Activated naive CD8-positive, alpha-beta T cell treated with anti-CD3 and anti-CD28 coated beads, Interleukin-2, amount 50 U/mL, for 24 hours (primary cell): ENCODE measurements at regions not wholly inside any gene's neighbourhood (a gene's known extent, or its start where the extent isn't known, plus 50 kb on each side); places are given as distances from the start of the nearest gene placed in this dataset.

Experiments
- ATAC-seq: fragments of 150-1000 bp; cut with Tn5 transposase; one replicate; pipeline ENCODE4 v1.10.0; 2021
- DNase-seq: peaks from one replicate; pipeline ENCODE4 v3.0.0; 2021
- H3K27ac Mint-ChIP-seq: one replicate; pipeline ENCODE4 v1.8.0; 2021; ENCODE audit warnings: mild to moderate bottlenecking, mixed read lengths
- H3K27me3 Mint-ChIP-seq: one replicate; pipeline ENCODE4 v1.8.0; 2021; ENCODE audit warnings: mixed read lengths
- H3K36me3 Mint-ChIP-seq: one replicate; pipeline ENCODE4 v1.8.0; 2021; ENCODE audit warnings: low read depth, mixed read lengths
- H3K4me1 Mint-ChIP-seq: one replicate; pipeline ENCODE4 v1.8.0; 2021; ENCODE audit warnings: mixed read lengths
- H3K4me3 Mint-ChIP-seq: one replicate; pipeline ENCODE4 v1.8.0; 2021; ENCODE audit warnings: mild to moderate bottlenecking, moderate library complexity, mixed read lengths
- H3K9me3 Mint-ChIP-seq: one replicate; pipeline ENCODE4 v1.8.0; 2021; ENCODE audit warnings: mixed read lengths

DNA sequence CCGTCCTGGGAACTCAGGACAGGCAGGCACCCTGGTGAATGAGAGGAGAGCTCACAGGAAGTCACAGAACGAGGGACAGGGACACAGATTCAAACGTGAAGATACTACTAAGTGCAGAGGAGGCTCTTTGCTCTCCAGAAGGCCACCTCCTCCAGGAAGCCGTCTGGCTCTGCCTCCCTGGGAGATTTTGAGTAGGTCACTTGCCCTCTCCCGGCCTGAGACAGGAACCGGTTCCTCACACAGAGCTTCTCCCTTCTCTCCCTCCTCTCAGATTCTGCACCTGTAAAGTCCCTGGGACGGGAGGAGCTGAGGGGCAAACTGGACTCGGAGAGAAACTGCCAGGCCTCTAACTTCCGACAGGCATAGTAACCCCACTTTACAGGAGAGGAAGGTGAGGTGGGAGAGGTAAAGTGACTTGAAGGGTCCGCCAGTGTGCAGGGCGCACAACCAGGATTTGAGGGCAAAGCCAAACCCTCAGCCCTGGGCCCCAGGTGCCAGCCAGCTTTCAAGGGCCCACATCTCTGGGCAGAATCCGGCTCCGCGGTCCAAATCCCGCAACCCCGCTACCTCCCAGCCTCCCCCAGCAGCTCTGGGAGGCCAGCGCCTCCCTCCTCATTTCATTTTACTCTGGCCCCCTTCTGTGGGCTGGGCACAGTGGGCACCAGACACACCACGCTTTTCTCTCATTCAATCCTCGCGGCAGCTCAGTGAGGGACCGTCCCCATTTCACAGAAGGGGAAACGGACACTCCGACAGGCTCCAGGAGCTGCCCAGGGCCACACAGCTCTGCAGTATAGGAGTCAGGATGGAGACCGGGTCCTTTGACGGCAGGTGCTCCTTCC is 150.2 kb downstream of the SMAD6 start:
- ATAC-seq: no peak
- H3K4me3 Mint-ChIP-seq: no peak overlapping the region
- H3K27ac Mint-ChIP-seq: no peak overlapping the region
- H3K27me3 Mint-ChIP-seq: peaks cover 20% of the 10 kb centered on the region
- no peaks in the 10 kb centered on the region for H3K36me3 Mint-ChIP-seq
- peaks cover 4% of the 10 kb centered on the region for H3K4me1 Mint-ChIP-seq
- no peaks in the 10 kb centered on the region for H3K9me3 Mint-ChIP-seq
- no peak for DNase-seq

DNA sequence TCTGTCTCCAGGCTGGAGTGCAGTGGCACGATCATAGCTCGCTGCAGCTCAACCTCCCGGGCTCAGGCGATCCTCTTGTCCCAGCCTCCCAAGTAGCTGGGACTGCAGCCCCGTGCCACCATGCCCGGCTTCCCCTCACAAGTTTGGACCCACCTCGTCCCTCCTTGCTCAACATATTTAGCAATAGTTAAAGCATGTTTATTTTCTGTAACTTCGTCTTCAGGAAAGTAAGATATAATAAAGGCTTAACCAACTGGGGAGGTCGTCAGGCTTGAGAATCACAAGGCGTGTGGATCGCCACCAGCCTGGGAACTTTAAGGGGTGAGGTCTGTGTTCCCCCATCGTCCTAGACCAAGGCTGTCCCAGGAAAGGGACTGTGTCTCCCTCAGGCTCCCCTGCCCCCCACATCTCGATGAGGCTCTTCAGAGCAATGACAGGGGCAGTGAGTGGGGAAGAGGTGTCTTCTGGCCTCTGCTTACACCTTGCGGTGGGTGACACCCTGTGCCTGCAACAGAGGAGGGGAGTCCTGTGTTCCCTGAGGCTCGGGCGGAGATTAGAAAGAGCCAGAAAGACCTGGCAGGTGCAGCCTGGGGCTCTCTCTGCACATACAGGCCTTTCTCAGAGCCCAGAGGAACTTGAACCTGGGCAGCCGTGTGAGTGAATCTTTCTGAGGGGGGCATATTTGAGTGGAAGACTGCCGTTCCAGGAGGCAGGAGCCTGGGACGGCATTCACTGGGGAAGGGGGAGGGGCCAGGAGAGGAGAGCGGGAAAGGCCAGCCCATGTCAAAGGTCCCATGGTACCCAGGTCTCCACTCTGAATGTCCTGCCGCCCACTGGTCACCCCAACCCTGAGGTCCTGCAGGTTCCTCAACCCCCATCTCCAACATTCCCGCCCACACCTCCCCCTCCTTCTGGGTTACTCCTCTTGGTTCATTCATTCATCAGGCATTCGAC is 152.3 kb downstream of the SMAD6 start:
- Mint-ChIP-seq H3K4me1 (peaks cover 4% of the 10 kb centered on the region), H3K36me3 (no peaks in the 10 kb centered on the region), H3K27ac (no peak overlapping the region), H3K27me3 (peaks cover 22% of the 10 kb centered on the region), H3K9me3 (no peaks in the 10 kb centered on the region), H3K4me3 (no peak overlapping the region)
- no peak for ATAC-seq
- DNase-seq: no peak

DNA sequence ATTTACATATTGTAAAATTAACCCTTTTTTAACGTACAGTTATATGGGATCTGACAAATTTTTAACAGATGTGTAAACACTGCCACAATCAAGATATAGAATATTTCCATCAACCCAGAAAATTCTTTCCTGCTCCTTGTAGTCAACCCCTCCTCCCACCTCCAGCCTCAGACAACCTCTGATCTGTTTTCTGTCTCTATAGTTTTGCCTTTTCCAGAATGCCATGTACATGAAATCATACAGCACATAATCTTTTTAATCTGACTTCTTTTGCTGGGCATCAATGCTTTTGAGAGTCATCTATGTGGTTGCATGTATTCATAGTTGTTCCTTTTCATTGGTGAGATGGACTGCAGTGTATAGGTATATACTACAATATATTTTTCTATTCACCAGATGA is 153.0 kb downstream of the SMAD6 start:
- H3K36me3 Mint-ChIP-seq: no peaks in the 10 kb centered on the region
- no peak overlapping the region for H3K4me3 Mint-ChIP-seq
- ATAC-seq: no peak
- peaks cover 22% of the 10 kb centered on the region for H3K27me3 Mint-ChIP-seq
- H3K9me3 Mint-ChIP-seq: no peaks in the 10 kb centered on the region
- DNase-seq: no peak
- no peak overlapping the region for H3K27ac Mint-ChIP-seq
- peaks cover 4% of the 10 kb centered on the region for H3K4me1 Mint-ChIP-seq

DNA sequence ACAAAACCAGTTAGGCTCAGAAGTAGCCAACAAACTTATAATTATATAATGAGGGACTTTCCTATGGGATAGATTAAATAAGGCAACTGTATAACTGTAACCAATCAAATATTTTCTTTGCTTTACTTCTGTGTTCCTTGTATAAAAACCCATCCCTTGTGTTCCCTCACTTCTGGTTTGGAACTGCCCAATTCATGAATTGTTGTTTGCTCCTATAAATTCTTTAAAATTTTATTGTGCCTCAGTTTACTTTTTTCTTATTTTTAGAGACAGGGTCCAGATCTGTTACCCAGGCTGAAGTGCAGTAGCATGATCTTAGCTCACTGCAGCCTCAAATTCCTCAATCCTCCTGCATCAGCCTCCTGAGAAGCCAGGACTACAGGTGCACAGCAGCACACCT is 155.7 kb downstream of the SMAD6 start:
- Mint-ChIP-seq H3K4me1 (peaks cover 1% of the 10 kb centered on the region), H3K9me3 (no peaks in the 10 kb centered on the region), H3K36me3 (no peaks in the 10 kb centered on the region), H3K27me3 (peaks cover 21% of the 10 kb centered on the region), H3K27ac (no peak overlapping the region), H3K4me3 (no peak overlapping the region)
- DNase-seq: no peak
- no peak for ATAC-seq

DNA sequence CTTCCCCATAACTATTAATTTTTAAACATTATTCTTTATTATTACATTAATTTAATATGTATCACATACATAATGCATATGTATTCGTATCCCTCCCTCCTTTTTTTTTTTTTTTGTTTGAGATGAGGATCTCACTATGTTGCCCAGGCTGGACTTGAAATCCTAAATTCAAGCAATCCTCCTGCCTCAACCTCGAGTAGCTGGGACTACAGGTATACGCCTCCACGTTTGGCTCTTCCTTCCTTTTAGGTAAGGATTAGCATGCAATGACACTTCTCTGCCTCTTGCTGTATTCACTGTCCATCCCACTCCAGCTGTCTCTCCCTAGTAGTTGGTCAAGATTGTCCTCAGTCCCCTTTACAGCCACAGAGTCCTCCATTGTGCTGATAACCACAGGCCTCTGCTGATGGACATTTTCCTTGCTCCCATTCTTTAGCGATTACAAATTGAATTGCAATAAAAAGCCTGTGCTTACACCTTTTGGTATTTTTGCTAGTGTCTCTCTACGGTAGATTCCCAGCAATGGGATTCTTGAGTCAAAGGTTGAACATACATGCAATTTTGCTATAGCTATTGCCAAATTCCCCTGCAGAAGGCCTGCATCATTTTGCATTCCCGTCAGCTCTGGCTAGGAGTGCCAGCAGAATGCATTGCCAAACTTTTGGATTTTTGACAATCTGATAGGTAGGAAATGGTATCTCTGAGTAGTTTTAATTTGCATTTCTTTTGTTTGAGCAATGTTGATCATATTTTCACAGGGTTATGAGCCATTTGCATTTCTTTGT is 156.6 kb downstream of the SMAD6 start:
- DNase-seq (no peak), ATAC-seq (no peak)
- Mint-ChIP-seq H3K4me3 (no peak overlapping the region), H3K4me1 (peaks cover 7% of the 10 kb centered on the region), H3K27me3 (peaks cover 21% of the 10 kb centered on the region), H3K27ac (no peak overlapping the region), H3K36me3 (no peaks in the 10 kb centered on the region), H3K9me3 (no peaks in the 10 kb centered on the region)

DNA sequence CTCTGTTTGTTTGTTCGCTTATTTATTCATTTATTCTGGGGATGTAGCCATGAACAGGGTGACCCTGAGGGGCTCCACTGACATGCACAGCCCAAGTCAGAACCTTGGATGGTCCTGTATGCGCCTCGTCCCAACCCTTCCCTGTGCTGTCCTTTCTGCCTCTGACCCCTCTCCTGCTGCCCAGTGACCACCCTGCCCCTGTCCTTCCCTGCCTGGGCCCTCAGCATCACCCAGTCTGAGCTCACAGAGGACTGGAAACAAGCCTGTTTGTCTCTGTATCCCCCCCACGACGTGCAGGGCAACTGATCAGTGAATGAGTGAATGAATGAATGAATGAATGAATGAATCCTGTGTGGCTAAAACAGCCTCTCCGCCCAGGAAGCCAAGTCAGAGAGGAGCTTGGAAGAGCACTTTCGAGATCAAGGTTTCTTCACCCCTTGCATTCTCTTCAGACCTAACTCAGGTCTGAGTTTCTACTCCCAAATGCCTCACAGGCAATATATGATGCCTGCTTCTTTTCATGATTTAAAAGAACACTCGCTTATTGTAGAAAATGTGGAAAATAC is 157.7 kb downstream of the SMAD6 start:
- Mint-ChIP-seq H3K9me3 (no peaks in the 10 kb centered on the region), H3K4me1 (peaks cover 7% of the 10 kb centered on the region), H3K4me3 (no peak overlapping the region), H3K36me3 (no peaks in the 10 kb centered on the region), H3K27ac (no peak overlapping the region), H3K27me3 (peaks cover 17% of the 10 kb centered on the region)
- DNase-seq (no peak), ATAC-seq (no peak)

DNA sequence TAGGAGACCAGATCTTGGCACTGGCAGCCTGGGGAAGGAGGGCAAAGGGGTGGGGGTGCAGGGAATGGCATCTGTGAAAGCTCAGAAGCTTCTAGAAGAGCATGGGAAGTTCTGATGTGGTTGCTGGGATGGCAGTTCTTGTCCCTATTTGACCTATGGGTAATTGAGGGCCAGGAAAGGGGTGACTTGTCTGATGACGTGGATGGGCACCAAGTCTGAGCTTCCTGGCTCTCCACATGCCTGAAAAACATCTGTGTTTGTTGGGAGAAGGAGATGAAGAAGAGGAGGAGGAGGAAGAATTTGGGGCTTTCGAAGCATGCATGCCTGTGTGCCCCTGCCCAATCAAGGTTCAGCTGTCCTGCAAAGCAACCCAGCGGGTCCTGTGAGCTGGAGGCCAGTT is 158.8 kb downstream of the SMAD6 start:
- H3K27ac Mint-ChIP-seq: no peak overlapping the region
- no peak overlapping the region for H3K4me3 Mint-ChIP-seq
- H3K36me3 Mint-ChIP-seq: no peaks in the 10 kb centered on the region
- DNase-seq (no peak), ATAC-seq (no peak)
- no peaks in the 10 kb centered on the region for H3K9me3 Mint-ChIP-seq
- H3K4me1 Mint-ChIP-seq: peaks cover 7% of the 10 kb centered on the region
- H3K27me3 Mint-ChIP-seq: peaks cover 10% of the 10 kb centered on the region

DNA sequence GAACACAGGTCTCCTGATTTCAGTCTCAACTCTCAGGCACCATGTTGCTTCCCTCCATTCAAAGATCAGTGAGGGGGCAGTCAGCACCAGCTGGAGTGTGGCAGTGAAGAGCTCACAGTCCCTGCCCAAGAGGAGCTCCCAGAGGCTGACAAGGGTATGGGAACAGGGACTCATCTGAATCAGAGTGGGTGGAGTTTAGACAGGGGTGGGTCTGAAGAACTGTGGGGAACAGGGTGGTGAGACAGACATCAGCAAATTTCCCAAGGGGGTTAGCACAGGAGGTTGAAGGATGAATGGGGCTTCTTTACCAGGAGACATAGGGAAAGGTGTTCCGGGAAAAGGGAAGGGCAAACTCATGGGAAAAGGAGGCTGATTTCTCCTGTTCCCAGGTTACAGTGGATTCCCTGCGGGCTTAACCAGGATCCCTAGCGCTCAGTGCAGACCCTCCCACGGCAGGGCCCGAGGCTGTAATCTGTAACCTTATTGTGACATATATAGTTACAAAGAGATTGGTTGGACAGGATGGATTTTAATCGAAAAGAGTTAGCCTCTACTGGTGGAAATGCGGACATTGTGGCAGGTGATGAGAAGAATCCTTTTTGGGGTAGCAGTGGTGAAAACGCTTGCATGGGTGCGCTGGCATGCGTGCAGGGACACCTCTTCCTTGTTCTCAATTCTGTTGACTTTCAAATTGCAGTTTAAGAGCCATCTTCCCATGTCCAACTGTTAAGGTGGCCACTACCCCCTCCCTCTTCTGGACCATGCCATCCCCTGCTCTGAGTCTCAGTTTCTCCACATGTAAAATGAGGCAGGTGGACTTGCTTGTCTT is 160.3 kb downstream of the SMAD6 start:
- no peak for DNase-seq
- peaks cover 10% of the 10 kb centered on the region for H3K27me3 Mint-ChIP-seq
- H3K36me3 Mint-ChIP-seq: no peaks in the 10 kb centered on the region
- no peak overlapping the region for H3K27ac Mint-ChIP-seq
- ATAC-seq: no peak
- H3K9me3 Mint-ChIP-seq: no peaks in the 10 kb centered on the region
- peaks cover 14% of the 10 kb centered on the region for H3K4me1 Mint-ChIP-seq
- H3K4me3 Mint-ChIP-seq: no peak overlapping the region

DNA sequence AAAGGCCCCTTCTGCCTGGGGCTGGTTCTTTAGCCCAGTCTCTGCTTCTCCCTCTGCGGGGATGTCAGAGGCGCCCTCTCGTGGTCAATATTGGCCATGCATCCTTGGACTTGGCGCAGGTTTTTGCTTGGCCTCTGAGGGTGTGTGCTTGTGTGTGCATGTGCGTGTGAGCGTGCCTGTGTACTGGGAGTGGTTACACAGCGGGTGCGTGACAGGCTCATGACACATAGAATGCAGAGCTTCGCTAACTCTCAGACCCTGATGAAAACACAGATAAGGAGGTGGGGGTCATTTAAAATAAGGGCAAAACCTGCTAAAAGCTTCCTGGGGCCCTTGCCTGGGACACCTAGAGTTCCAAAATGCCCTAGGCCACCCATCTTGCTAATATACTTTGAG is 160.9 kb downstream of the SMAD6 start:
- peak; percentile 82 for DNase-seq
- Mint-ChIP-seq H3K4me3 (no peak overlapping the region), H3K27ac (no peak overlapping the region), H3K27me3 (peaks cover 13% of the 10 kb centered on the region), H3K4me1 (peaks cover 14% of the 10 kb centered on the region), H3K9me3 (no peaks in the 10 kb centered on the region), H3K36me3 (no peaks in the 10 kb centered on the region)
- ATAC-seq: peak; percentile 86

DNA sequence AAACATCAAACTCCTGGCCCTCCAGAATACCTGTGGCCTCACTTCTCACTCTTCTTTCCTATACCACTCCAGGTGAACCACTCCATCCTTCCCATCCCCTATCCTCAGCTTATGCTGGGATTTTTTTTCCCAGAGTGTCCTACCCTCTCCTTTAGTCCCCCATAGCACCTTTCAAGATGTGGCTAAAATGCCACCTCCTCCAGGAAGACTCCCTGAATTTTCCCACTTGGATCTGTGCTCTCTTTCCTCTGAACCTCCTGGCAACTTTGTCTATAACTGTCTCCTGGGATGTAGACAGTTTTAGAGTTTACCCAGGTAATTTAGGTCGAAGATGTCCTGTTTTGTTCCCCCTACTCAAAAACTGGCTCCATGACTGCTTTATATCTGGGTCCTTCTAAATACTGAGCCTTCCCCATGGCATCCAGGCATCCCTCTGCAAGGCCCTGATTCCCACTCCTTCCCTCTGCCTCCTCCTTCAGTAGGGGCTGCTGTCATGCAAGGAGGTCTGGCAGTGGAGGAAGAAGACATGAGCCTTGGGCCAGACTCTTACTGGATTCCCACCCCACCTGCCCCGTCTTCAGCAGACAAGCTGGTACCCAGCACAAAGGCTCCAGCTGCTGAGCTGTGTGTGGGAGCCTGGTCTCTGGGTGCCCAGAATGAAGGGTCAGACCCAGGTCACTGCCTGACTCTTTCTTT is 161.5 kb downstream of the SMAD6 start:
- H3K4me3 Mint-ChIP-seq: no peak overlapping the region
- H3K27me3 Mint-ChIP-seq: peaks cover 16% of the 10 kb centered on the region

DNA sequence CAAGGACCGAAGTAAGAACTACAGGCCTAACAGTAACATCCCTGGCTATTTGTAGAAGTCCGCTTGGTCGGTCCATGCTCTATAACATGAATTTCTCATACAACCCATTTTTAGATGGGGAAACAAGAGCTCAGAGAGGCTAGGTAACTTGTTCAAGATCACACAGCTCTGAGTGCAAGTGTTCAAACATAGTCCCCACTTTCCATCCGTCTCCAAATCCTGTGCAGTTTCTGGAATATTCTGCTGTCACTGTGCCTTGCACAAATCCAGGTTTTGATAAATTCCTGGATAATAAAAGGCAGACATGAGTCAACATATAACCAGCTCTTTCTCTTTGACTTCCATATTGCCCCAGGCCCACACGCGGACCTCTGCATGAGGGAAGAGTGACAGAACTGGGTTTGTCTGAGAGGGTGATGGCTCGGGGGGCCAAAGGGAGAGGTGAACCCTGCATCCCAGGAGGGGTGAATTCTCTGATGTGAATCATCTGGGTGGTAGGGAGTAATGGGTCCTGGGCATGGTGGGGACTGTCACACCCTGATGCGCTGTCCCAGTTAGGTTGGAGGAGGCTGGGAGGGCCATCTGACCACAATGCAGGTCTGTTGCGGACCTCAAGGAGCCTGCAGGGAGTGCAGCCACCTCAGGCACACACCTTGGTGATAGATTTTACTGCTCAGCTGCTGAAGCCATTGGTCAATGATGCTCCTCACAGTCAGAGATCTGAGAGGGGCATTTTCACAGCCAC is 162.2 kb downstream of the SMAD6 start:
- Mint-ChIP-seq H3K4me1 (peaks cover 14% of the 10 kb centered on the region), H3K27ac (no peak overlapping the region), H3K36me3 (no peaks in the 10 kb centered on the region), H3K9me3 (no peaks in the 10 kb centered on the region), H3K4me3 (no peak overlapping the region), H3K27me3 (peaks cover 21% of the 10 kb centered on the region)
- ATAC-seq: no peak
- no peak for DNase-seq

More for the DNA sequence above, 161.5 kb downstream of the SMAD6 start:
- Mint-ChIP-seq H3K9me3 (no peaks in the 10 kb centered on the region), H3K27ac (no peak overlapping the region), H3K4me1 (peaks cover 14% of the 10 kb centered on the region), H3K36me3 (no peaks in the 10 kb centered on the region)
- ATAC-seq: no peak
- no peak for DNase-seq

DNA sequence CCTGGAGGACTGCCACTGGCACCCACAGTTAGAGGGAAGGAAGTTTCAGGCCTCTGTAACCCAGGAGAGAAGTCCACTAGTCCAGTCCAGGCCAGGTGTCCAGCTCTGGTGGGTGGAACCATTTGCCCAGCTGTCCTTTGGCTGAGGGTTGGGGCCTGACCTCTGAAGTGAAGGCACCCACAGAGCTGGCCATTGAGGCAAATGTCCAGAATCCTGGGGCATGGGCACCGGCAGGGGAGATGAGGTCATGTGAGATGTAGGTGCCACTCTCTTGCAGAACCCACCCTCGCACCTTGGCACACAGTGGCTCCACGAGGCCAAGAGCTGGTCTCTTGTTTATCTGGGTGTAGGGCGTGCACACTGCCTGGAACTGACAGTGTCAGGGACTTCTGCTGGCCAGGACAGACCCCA is 162.8 kb downstream of the SMAD6 start:
- no peak overlapping the region for H3K4me3 Mint-ChIP-seq

More for the DNA sequence above, 162.8 kb downstream of the SMAD6 start:
- H3K27ac Mint-ChIP-seq: no peak overlapping the region
- peaks cover 24% of the 10 kb centered on the region for H3K27me3 Mint-ChIP-seq
- no peaks in the 10 kb centered on the region for H3K9me3 Mint-ChIP-seq
- DNase-seq: no peak
- H3K4me1 Mint-ChIP-seq: peaks cover 14% of the 10 kb centered on the region
- ATAC-seq: no peak
- H3K36me3 Mint-ChIP-seq: no peaks in the 10 kb centered on the region
